ENCODE measurements at regions not wholly inside any gene's neighbourhood (a gene's known extent, or its start where the extent isn't known, plus 50 kb on each side); places are given as distances from the start of the nearest gene placed in this dataset.

DNA sequence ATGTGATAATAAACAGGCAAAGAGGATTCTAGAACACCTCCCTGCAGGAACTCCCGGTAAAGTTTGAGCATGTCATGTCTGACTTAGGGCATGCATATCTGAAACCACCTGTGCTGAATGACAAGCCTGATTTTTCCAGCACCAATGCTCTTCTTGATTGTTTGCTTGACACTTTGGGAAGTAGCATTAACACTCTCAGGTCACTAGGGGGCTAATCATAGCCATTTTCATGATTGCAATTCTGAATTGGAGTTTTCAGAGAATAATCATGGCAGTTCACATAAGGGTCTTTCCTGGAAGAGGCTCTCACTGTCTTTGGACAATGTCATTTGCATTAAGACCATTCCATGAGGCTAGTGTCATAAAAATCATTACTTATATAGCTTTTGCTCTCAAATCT, 234.4 kb upstream of the MTNR1B start (continued):
- TF ChIP-seq, protein P1, sequence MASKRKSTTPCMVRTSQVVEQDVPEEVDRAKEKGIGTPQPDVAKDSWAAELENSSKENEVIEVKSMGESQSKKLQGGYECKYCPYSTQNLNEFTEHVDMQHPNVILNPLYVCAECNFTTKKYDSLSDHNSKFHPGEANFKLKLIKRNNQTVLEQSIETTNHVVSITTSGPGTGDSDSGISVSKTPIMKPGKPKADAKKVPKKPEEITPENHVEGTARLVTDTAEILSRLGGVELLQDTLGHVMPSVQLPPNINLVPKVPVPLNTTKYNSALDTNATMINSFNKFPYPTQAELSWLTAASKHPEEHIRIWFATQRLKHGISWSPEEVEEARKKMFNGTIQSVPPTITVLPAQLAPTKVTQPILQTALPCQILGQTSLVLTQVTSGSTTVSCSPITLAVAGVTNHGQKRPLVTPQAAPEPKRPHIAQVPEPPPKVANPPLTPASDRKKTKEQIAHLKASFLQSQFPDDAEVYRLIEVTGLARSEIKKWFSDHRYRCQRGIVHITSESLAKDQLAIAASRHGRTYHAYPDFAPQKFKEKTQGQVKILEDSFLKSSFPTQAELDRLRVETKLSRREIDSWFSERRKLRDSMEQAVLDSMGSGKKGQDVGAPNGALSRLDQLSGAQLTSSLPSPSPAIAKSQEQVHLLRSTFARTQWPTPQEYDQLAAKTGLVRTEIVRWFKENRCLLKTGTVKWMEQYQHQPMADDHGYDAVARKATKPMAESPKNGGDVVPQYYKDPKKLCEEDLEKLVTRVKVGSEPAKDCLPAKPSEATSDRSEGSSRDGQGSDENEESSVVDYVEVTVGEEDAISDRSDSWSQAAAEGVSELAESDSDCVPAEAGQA (IDR thresholded peaks at IDR 0.05; ENCODE audit: low read depth): no peak
- TF ChIP-seq, protein P1 (CRISPR knock-in tag; IDR thresholded peaks at IDR 0.05; ENCODE audit: borderline replicate concordance): no peak
- TF ChIP-seq ZNF34 (CRISPR knock-in tag; IDR thresholded peaks at IDR 0.05; ENCODE audit: borderline replicate concordance): no peak
- TF ChIP-seq ZNF775 (CRISPR knock-in tag; IDR thresholded peaks at IDR 0.05; ENCODE audit: borderline replicate concordance): no peak
- no peak for TF ChIP-seq IRF2 (CRISPR knock-in tag; IDR thresholded peaks at IDR 0.05)
- TF ChIP-seq ZNF777 (CRISPR knock-in tag; IDR thresholded peaks at IDR 0.05): no peak
- TF ChIP-seq BORCS8-MEF2B (CRISPR knock-in tag; IDR thresholded peaks at IDR 0.05): no peak
- TF ChIP-seq, protein P2, sequence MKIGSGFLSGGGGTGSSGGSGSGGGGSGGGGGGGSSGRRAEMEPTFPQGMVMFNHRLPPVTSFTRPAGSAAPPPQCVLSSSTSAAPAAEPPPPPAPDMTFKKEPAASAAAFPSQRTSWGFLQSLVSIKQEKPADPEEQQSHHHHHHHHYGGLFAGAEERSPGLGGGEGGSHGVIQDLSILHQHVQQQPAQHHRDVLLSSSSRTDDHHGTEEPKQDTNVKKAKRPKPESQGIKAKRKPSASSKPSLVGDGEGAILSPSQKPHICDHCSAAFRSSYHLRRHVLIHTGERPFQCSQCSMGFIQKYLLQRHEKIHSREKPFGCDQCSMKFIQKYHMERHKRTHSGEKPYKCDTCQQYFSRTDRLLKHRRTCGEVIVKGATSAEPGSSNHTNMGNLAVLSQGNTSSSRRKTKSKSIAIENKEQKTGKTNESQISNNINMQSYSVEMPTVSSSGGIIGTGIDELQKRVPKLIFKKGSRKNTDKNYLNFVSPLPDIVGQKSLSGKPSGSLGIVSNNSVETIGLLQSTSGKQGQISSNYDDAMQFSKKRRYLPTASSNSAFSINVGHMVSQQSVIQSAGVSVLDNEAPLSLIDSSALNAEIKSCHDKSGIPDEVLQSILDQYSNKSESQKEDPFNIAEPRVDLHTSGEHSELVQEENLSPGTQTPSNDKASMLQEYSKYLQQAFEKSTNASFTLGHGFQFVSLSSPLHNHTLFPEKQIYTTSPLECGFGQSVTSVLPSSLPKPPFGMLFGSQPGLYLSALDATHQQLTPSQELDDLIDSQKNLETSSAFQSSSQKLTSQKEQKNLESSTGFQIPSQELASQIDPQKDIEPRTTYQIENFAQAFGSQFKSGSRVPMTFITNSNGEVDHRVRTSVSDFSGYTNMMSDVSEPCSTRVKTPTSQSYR (CRISPR knock-in tag; IDR thresholded peaks at IDR 0.05; ENCODE audit: borderline replicate concordance): no peak
- TF ChIP-seq, protein P3, sequence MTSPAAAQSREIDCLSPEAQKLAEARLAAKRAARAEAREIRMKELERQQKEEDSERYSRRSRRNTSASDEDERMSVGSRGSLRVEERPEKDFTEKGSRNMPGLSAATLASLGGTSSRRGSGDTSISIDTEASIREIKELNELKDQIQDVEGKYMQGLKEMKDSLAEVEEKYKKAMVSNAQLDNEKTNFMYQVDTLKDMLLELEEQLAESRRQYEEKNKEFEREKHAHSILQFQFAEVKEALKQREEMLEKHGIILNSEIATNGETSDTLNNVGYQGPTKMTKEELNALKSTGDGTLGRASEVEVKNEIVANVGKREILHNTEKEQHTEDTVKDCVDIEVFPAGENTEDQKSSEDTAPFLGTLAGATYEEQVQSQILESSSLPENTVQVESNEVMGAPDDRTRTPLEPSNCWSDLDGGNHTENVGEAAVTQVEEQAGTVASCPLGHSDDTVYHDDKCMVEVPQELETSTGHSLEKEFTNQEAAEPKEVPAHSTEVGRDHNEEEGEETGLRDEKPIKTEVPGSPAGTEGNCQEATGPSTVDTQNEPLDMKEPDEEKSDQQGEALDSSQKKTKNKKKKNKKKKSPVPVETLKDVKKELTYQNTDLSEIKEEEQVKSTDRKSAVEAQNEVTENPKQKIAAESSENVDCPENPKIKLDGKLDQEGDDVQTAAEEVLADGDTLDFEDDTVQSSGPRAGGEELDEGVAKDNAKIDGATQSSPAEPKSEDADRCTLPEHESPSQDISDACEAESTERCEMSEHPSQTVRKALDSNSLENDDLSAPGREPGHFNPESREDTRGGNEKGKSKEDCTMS (CRISPR knock-in tag; conservative IDR thresholded peaks at IDR 0.05): no peak
- no peak for TF ChIP-seq REL (CRISPR knock-in tag; conservative IDR thresholded peaks at IDR 0.05)
